Activated CD4-positive, alpha-beta T cell treated with anti-CD3 and anti-CD28 coated beads, Interleukin-2, amount 10 ng/mL, durations not matched to agents 24 days and 14 days (primary cell): ENCODE measurements at regions not wholly inside any gene's neighbourhood (a gene's known extent, or its start where the extent isn't known, plus 50 kb on each side); places are given as distances from the start of the nearest gene placed in this dataset.
"Not testable (repeated sequence)": the region's sequence is repeated elsewhere in the genome, so short reads cannot be mapped to it uniquely, and the experiment has no call there.

Source experiments
- DNase-seq: peaks from one replicate; pipeline ENCODE4 v3.0.0; 2022
- H3K27ac Mint-ChIP-seq: one replicate; pipeline ENCODE4 v1.8.0; 2022; ENCODE audit warnings: mild to moderate bottlenecking, mixed read lengths
- H3K27me3 Mint-ChIP-seq: one replicate; pipeline ENCODE4 v1.8.0; 2022; ENCODE audit warnings: mixed read lengths
- H3K36me3 Mint-ChIP-seq: one replicate; pipeline ENCODE4 v1.8.0; 2022; ENCODE audit warnings: low read depth, mild to moderate bottlenecking, mixed read lengths
- H3K4me1 Mint-ChIP-seq: one replicate; pipeline ENCODE4 v1.8.0; 2021; ENCODE audit warnings: mixed read lengths
- H3K4me3 Mint-ChIP-seq: one replicate; pipeline ENCODE4 v1.8.0; 2022; ENCODE audit warnings: mild to moderate bottlenecking, moderate library complexity, mixed read lengths
- H3K9me3 Mint-ChIP-seq: one replicate; pipeline ENCODE4 v1.8.0; 2021; ENCODE audit warnings: mixed read lengths
- intact Hi-C: fragments of 100-400 bp; cut with micrococcal nuclease; formaldehyde crosslinking; loops from one replicate; pipeline ENCODE4 v1.15.1; 2023

DNA sequence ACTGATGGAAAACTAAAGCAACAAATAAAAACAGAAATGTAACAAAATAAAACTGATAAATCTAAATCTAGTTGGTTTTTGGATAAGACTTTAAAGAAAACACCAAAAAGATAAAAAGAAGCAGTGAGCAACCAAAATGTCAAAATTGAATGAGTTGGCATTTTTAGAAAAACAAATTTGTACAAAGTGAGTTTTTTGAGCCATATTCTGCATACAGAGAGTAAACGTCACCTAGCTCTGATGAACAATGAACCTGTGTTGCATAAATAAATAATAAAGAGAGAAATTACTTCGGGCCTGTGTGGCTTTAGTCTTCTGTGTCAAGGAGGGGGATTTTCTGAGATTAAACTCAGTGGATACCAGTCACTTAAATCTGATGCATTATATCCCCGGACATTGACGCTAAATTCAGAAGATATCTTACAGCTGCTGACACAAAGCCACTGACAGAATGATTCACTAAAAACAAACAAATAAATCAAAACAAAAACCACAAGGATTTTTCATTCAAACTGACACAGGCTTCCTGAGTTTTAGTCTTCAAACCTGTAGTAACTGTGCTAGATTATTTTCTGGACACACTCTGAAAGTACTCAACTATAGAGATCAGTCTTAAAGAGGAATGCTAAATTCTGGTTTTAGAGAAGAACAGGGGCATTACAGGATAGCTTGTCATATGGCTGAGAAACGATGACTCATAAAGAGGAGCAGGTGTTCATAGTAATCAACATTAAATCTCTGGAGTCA is 403.5 kb upstream of the ST8SIA4 start:
- no peaks in the 10 kb centered on the region for H3K4me1 Mint-ChIP-seq
- no peaks in the 10 kb centered on the region for H3K36me3 Mint-ChIP-seq
- no peaks in the 10 kb centered on the region for H3K27me3 Mint-ChIP-seq
- no peak overlapping the region for H3K27ac Mint-ChIP-seq
- DNase-seq, result no peak
- H3K4me3 Mint-ChIP-seq, result no peak overlapping the region
- no peaks in the 10 kb centered on the region for H3K9me3 Mint-ChIP-seq
- intact Hi-C loops, result no loop called here

DNA sequence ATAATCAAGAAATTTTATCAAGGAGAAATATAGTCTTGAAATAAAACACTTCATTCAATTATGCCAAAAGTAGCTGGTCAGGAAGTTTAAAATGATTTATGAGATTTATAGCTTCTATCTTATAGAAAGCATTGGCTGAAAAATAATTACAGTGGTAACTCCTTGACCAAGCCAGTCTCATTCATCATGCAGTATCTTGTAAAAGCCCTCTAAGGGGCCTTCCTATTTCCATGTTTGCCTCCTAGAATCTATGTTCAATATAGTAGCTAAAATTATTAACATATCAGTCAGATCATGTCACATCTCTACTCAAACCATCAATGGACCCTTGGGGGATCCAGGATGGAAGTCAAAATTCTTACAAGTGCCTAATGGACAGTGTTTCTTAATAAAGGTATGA is 393.4 kb upstream of the ST8SIA4 start:
- no peak for DNase-seq
- Mint-ChIP-seq H3K27me3 (no peaks in the 10 kb centered on the region), H3K9me3 (no peaks in the 10 kb centered on the region), H3K4me1 (no peaks in the 10 kb centered on the region), H3K27ac (no peak overlapping the region), H3K36me3 (no peaks in the 10 kb centered on the region), H3K4me3 (no peak overlapping the region)
- intact Hi-C loops, result no loop called here

DNA sequence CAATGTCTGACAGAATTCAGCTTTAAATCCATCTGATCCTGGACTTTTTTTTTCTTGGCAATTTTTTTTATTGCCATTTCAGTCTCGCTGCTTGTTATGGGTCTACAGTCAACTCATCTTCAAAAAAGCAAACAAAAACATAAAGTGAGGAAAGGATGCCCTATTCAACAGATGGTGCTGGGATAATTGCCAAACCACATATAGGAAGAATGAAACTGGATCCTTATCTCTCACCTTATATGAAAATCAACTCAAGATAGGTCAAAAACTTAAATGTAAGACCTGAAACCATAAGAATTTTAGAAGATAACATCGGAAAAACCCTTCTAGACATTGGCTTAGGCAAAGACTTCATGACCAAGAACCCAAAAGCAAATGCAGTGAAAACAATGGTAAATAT is 389.1 kb upstream of the ST8SIA4 start:
- no peak for DNase-seq
- Mint-ChIP-seq H3K27ac (no peak overlapping the region), H3K4me1 (no peaks in the 10 kb centered on the region), H3K9me3 (no peaks in the 10 kb centered on the region), H3K36me3 (no peaks in the 10 kb centered on the region), H3K4me3 (no peak overlapping the region), H3K27me3 (no peaks in the 10 kb centered on the region)
- intact Hi-C loops, result no loop called here

DNA sequence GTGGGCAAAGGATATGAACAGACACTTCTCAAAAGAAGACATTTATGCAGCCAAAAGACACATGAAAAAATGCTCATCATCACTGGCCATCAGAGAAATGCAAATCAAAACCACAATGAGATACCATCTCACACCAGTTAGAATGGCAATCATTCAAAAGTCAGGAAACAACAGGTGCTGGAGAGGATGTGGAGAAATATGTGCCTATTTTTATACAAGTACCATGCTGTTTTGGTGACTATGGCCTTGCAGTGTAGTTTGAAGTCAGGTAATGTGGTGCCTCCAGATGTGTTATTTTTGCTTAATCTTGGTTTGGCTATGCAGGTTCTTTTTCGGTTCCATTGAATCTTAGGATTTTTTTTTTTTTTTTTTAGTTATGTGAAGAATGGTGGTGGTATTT is 387.7 kb upstream of the ST8SIA4 start:
- intact Hi-C loops, H3K9me3 Mint-ChIP-seq, DNase-seq, H3K27ac Mint-ChIP-seq, H3K4me1 Mint-ChIP-seq, H3K27me3 Mint-ChIP-seq, H3K36me3 Mint-ChIP-seq, H3K4me3 Mint-ChIP-seq: not testable (repeated sequence)

DNA sequence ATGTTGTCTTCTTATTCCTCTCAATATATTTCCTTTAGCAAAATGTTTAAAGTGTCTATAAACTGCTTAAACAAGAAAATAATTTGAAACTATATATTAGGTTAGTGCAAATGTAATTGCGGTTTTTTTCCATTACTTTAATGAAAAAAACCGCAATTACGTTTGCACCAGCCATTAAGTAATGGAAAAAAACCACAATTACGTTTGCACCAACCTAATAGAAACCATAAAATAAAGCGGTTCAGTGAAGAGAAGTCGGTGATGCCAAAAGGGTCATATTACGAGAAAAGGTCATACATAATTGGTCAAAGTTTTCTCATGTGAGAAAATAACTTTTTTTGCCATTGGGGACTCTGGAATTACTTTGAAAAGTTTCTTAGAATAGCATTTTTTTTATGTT is 385.6 kb upstream of the ST8SIA4 start:
- intact Hi-C loops, result no loop called here

DNA sequence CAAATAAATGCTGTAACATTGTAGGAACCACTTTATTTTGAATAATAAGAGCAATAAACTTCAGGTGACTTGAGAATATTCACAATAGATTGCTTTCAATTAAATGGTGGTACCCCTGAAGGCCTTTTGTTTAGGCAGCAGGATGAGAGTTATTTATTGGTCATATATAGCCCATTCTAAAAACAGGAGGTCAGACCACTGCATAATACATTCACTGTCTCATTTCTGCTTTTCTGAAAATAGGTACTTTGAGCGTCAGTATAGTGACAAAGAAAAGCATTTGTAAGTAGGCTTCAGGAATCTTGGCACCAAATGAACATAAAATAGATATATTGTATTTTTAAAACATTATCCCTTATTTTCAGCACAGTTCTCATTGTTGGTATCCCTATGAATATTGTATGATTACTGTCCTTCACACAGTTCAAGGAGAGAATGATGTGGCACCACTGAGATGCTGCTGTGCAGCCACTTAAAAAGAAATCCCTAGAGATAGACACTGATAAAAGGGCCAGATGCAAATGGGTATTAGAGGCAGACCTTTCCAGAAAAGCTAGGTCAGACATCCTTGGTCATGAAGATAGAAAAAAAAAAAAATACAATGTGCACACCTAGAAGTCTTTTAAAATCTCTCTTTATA is 381.8 kb upstream of the ST8SIA4 start:
- DNase-seq, result no peak
- intact Hi-C loops, result no loop called here
- H3K4me3 Mint-ChIP-seq, result no peak overlapping the region
- H3K4me1 Mint-ChIP-seq, result no peaks in the 10 kb centered on the region
- H3K27me3 Mint-ChIP-seq, result no peaks in the 10 kb centered on the region
- H3K9me3 Mint-ChIP-seq, result no peaks in the 10 kb centered on the region
- no peak overlapping the region for H3K27ac Mint-ChIP-seq
- H3K36me3 Mint-ChIP-seq, result no peaks in the 10 kb centered on the region

More for the DNA sequence above, 385.6 kb upstream of the ST8SIA4 start:
- Mint-ChIP-seq H3K27me3 (no peaks in the 10 kb centered on the region), H3K36me3 (no peaks in the 10 kb centered on the region), H3K9me3 (no peaks in the 10 kb centered on the region), H3K4me1 (no peaks in the 10 kb centered on the region), H3K27ac (no peak overlapping the region), H3K4me3 (no peak overlapping the region)
- DNase-seq, result no peak

DNA sequence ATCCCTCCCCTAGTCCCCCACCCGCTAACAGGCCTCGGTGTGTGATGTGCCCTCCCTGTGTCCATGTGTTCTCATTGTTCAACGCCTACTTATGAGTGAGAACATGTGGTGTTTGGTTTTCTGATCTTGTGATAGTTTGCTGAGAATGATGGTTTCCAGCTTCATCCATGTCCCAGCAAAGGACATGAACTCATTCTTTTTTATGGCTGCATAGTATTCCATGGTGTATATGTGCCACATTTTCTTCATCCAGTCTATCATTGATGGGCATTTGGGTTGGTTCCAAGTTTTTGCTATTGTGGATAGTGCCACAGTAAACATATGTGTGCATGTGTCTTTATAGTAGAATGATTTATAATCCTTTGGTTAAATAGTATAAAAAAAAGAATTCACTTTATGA is 380.9 kb upstream of the ST8SIA4 start:
- H3K36me3 Mint-ChIP-seq, DNase-seq, H3K4me1 Mint-ChIP-seq, H3K9me3 Mint-ChIP-seq, intact Hi-C loops, H3K4me3 Mint-ChIP-seq, H3K27me3 Mint-ChIP-seq, H3K27ac Mint-ChIP-seq: not testable (repeated sequence)

DNA sequence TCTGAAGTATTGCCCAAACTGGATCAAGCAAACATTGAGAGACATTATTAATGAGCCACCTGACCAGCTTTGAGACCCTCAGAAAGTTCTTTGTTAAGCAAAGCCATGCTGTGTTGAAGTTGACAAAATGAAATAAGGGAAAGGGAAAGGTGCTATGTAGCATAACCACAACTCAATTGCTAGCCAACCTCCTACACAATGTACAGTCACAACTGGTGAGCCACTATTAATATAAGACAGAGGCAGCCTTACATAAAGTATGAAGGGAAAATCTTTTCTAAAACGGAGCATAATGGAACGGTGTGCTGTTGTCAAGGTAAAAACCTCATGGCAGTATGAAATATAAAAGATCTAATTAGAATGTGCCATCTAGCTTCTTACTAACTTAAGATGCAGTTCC is 375.8 kb upstream of the ST8SIA4 start:
- Mint-ChIP-seq H3K4me1 (no peaks in the 10 kb centered on the region), H3K27ac (no peak overlapping the region), H3K4me3 (no peak overlapping the region), H3K36me3 (no peaks in the 10 kb centered on the region), H3K9me3 (no peaks in the 10 kb centered on the region), H3K27me3 (no peaks in the 10 kb centered on the region)
- no peak for DNase-seq
- intact Hi-C loops, result no loop called here

DNA sequence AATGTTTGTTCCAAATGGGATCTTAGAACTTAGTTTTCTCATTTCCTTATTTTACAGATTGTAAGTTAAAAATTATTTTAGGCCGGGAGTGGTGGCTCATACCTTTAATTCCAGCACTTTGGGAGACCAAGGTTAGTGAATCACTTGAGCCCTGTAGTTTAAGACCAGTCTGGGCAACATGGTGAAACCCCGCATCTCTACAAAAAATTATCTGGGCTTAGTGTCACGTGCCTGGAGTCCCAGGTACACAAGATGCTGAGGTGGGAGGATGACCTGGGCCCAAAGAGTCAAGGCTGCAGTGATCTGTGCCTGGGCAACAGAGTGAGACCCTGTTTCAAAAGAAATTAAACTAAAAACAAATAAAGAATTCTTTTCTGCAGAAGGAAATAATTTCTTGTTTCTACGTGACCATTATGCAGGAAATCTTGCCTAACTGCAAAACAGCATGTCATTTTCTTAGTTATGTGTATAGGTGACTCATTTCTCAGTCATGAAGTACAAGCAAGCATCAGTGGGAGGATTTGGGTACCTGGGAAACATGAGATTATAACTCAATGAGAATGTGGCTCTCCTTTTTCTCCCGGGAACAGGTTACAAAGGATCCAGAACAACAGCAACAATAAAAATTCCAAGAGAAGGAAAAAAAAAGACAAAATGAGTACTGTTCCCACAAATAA is 375.1 kb upstream of the ST8SIA4 start:
- Mint-ChIP-seq H3K4me1 (no peaks in the 10 kb centered on the region), H3K4me3 (no peak overlapping the region), H3K9me3 (no peaks in the 10 kb centered on the region), H3K36me3 (no peaks in the 10 kb centered on the region), H3K27ac (no peak overlapping the region), H3K27me3 (no peaks in the 10 kb centered on the region)
- intact Hi-C loops, result no loop called here
- DNase-seq, result no peak

DNA sequence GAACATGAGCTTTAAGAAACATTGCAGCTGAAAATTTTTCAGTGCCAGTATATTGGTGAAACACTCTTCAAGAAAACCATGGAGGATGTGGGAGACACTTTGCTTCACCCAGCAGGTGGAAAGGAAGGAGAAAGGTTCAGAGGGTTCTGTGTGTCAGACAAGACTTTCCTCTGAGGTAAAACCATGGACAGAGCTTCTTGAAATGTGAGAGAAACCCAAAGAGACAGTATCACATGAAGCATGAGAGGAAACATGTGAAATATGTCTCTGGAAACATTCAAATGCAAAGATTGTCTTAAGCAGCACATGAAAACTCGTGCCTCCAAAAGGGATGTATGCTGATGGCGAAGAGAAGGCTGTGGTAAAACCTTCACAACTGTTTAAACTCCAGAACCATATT is 368.9 kb upstream of the ST8SIA4 start:
- Mint-ChIP-seq H3K4me1 (no peaks in the 10 kb centered on the region), H3K4me3 (no peak overlapping the region), H3K36me3 (no peaks in the 10 kb centered on the region), H3K9me3 (no peaks in the 10 kb centered on the region), H3K27me3 (no peaks in the 10 kb centered on the region), H3K27ac (no peak overlapping the region)
- no peak for DNase-seq
- intact Hi-C loops, result no loop called here

DNA sequence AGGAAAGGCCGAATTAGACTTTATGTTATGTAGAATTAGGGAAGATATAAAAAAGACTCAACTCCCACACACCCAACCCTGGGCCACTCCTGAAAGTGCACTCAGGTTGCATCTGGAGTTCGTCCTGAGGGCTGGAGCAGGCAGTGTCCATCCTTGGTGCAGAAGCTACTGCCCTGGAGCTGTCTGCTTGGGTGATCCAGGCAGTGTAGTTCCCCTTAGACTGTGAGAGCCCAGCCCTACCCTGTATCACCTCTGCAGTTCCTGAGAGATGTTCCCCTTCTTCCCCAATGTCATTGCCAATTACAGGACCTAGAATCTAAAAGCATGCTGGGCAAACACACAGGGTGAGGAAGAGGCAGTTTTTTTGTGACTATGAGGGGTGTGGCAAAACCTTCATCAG is 368.3 kb upstream of the ST8SIA4 start:
- H3K27me3 Mint-ChIP-seq, result no peaks in the 10 kb centered on the region
- H3K4me3 Mint-ChIP-seq, result no peak overlapping the region
- no peaks in the 10 kb centered on the region for H3K9me3 Mint-ChIP-seq
- H3K27ac Mint-ChIP-seq, result no peak overlapping the region
- no peak for DNase-seq
- H3K36me3 Mint-ChIP-seq, result no peaks in the 10 kb centered on the region
- H3K4me1 Mint-ChIP-seq, result no peaks in the 10 kb centered on the region
- intact Hi-C loops, result no loop called here

DNA sequence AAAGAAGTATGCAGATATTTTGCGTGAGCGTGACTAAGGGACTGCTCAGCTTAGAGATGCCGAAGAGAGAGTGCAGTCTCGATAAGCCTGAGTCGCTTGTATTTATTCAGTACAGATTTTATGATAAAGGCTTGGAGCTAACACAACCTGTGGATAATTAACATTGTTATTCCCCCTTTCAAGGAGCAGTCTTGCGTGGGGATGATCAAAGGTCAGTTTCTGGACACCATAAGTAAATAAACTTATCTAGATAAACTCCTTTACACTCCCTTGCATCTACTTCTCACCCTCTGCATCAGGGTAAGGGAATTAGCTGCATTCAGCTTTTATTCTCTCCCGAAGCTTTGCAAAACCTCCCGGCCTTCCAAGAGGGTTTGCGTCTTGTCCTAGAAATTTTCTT is 357.8 kb upstream of the ST8SIA4 start:
- Mint-ChIP-seq H3K27ac (no peak overlapping the region), H3K9me3 (no peaks in the 10 kb centered on the region), H3K4me1 (no peaks in the 10 kb centered on the region), H3K4me3 (no peak overlapping the region), H3K36me3 (no peaks in the 10 kb centered on the region), H3K27me3 (no peaks in the 10 kb centered on the region)
- intact Hi-C loops, result no loop called here
- DNase-seq, result no peak

DNA sequence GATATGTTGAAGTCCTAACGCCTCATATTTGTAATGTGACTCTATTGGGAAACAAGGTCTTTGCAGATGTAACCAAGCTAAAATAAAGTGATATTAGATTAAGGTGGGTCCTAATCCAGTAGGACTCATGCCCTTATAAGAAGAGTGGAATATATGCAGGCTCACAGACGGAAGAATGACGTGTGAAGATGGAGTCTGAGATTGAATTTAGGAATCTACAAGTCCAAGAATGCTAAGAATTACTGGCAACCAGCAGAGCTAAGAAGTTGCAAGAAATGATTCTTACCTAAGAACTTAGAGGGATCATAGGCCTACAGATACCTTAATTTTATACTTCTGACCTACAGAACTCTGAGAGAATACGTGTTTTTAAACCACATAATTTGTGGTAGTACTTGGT is 350.0 kb upstream of the ST8SIA4 start:
- Mint-ChIP-seq H3K4me3 (no peak overlapping the region), H3K9me3 (no peaks in the 10 kb centered on the region), H3K36me3 (no peaks in the 10 kb centered on the region), H3K27me3 (peaks cover 2% of the 10 kb centered on the region), H3K4me1 (no peaks in the 10 kb centered on the region), H3K27ac (no peak overlapping the region)
- no peak for DNase-seq
- intact Hi-C loops, result no loop called here

DNA sequence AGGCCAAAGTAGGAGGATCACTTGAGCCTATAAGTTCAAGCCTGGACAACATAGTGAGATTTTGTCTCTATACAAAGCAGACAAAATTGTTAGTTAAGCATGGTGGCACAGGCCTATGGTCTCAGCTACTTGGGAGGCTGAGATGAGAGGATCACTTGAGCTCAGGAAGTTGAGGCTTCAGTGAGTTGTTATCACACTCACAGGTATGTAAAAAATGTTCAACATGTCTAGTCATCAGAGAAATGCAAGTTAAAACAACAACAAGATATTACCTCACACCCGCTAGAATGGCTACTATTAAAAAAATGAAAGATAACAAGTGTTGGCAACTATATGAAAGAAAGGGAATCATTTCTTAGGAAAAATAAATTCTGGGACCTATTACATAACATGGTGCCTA is 341.5 kb upstream of the ST8SIA4 start:
- intact Hi-C loops, result no loop called here
- no peak overlapping the region for H3K4me3 Mint-ChIP-seq
- DNase-seq, result no peak
- H3K9me3 Mint-ChIP-seq, result no peaks in the 10 kb centered on the region
- no peak overlapping the region for H3K27ac Mint-ChIP-seq
- H3K36me3 Mint-ChIP-seq, result no peaks in the 10 kb centered on the region
- peaks cover 2% of the 10 kb centered on the region for H3K27me3 Mint-ChIP-seq
- H3K4me1 Mint-ChIP-seq, result no peaks in the 10 kb centered on the region
